HK-2 (cell line): ENCODE measurements at regions not wholly inside any gene's neighbourhood (a gene's known extent, or its start where the extent isn't known, plus 50 kb on each side); places are given as distances from the start of the nearest gene placed in this dataset.
"Not testable (repeated sequence)": the region's sequence is repeated elsewhere in the genome, so short reads cannot be mapped to it uniquely, and the experiment has no call there.

Source experiments
- DNase-seq: peaks from one replicate; pipeline ENCODE4 v3.0.0-alpha.2; 2018; ENCODE audit not compliant: unreplicated experiment

GRCh38 chr7:13577566-13578145 is 411.8 kb downstream of the ETV1 start:
- no peak for DNase-seq

GRCh38 chr7:13578294-13578693 is 411.2 kb downstream of the ETV1 start:
- no peak for DNase-seq

- no peak for DNase-seq
These were observed 408.4 kb downstream of the ETV1 start for GRCh38 chr7:13581097-13581496.

GRCh38 chr7:13593854-13594253 is 395.6 kb downstream of the ETV1 start:
- no peak for DNase-seq

GRCh38 chr7:13602036-13602435 is 387.4 kb downstream of the ETV1 start:
- DNase-seq: no peak

- no peak for DNase-seq
These were observed 386.4 kb downstream of the ETV1 start for GRCh38 chr7:13603016-13603415.

- DNase-seq: peak; percentile 17
These were observed 385.8 kb downstream of the ETV1 start for GRCh38 chr7:13603661-13604060.

GRCh38 chr7:13604178-13604577 is 385.3 kb downstream of the ETV1 start:
- DNase-seq: no peak

- no peak for DNase-seq
These were observed 379.1 kb downstream of the ETV1 start for GRCh38 chr7:13610372-13610771.

GRCh38 chr7:13615679-13616078 is 373.8 kb downstream of the ETV1 start:
- no peak for DNase-seq

- no peak for DNase-seq
These were observed 362.0 kb downstream of the ETV1 start for GRCh38 chr7:13627455-13627854.

GRCh38 chr7:13628239-13629001 is 361.0 kb downstream of the ETV1 start:
- DNase-seq: no peak

- DNase-seq: not testable (repeated sequence)
These were observed 358.0 kb downstream of the ETV1 start for GRCh38 chr7:13631207-13632049.

- no peak for DNase-seq
These were observed 355.6 kb downstream of the ETV1 start for GRCh38 chr7:13633857-13634256.

GRCh38 chr7:13639396-13639795 is 350.1 kb downstream of the ETV1 start:
- DNase-seq: no peak

GRCh38 chr7:13641714-13642113 is 347.8 kb downstream of the ETV1 start:
- no peak for DNase-seq

- no peak for DNase-seq
These were observed 338.3 kb downstream of the ETV1 start for GRCh38 chr7:13651167-13651566.

GRCh38 chr7:13656330-13656729 is 333.1 kb downstream of the ETV1 start:
- no peak for DNase-seq

- no peak for DNase-seq
These were observed 316.2 kb downstream of the ETV1 start for GRCh38 chr7:13673290-13673689.

GRCh38 chr7:13682626-13683025 is 306.8 kb downstream of the ETV1 start:
- no peak for DNase-seq

GRCh38 chr7:13687500-13687899 is 302.0 kb downstream of the ETV1 start:
- DNase-seq: no peak

GRCh38 chr7:13692548-13692947 is 296.9 kb downstream of the ETV1 start:
- no peak for DNase-seq

GRCh38 chr7:13702251-13702650 is 287.2 kb downstream of the ETV1 start:
- DNase-seq: no peak
